ENCODE measurements at regions not wholly inside any gene's neighbourhood (a gene's known extent, or its start where the extent isn't known, plus 50 kb on each side); places are given as distances from the start of the nearest gene placed in this dataset.
A peak's percentile ranks its signal among the peaks of the same experiment; 100 is the strongest.

GRCh38 chr21:35699361-35699760, 361.0 kb downstream of the SETD4 start:
- ChIA-PET POLR2A (no interaction called here), CTCF (no interaction called here)
- H3K27ac Mint-ChIP-seq: no peak overlapping the region
- TF ChIP-seq CTCF (IDR thresholded peaks at IDR 0.05): no peak
- H3K27me3 Mint-ChIP-seq: peaks cover 20% of the 10 kb centered on the region
- H3K4me3 Mint-ChIP-seq: no peak overlapping the region
- ATAC-seq: no peak
- H3K9me3 Mint-ChIP-seq: no peaks in the 10 kb centered on the region
- peaks cover 5% of the 10 kb centered on the region for H3K4me1 Mint-ChIP-seq (ENCODE audit: low read depth)
- DNase-seq: no peak
- no peaks in the 10 kb centered on the region for H3K36me3 Mint-ChIP-seq (ENCODE audit: low read depth)
- intact Hi-C loops (cut with micrococcal nuclease): no loop called here

- Mint-ChIP-seq H3K4me1 (ENCODE audit: low read depth) (peaks cover 5% of the 10 kb centered on the region), H3K27me3 (peaks cover 12% of the 10 kb centered on the region), H3K4me3 (no peak overlapping the region), H3K9me3 (no peaks in the 10 kb centered on the region), H3K36me3 (ENCODE audit: low read depth) (no peaks in the 10 kb centered on the region), H3K27ac (no peak overlapping the region)
- ChIA-PET CTCF (interaction anchor here (1.0 kb wide), 1 partner anchor 44 kb away, joined by 3 read pairs; no protein-coding TSS in a partner anchor), POLR2A (no interaction called here)
- TF ChIP-seq CTCF (IDR thresholded peaks at IDR 0.05): no peak
- intact Hi-C loops (cut with micrococcal nuclease): no loop called here
- DNase-seq (peak; percentile 9), ATAC-seq (no peak)
Measured at GRCh38 chr21:35697321-35697808, 363.0 kb downstream of the SETD4 start.

GRCh38 chr21:35696644-35697043, 363.7 kb downstream of the SETD4 start:
- H3K27me3 Mint-ChIP-seq: peaks cover 12% of the 10 kb centered on the region
- POLR2A ChIA-PET: no interaction called here
- CTCF ChIA-PET: no interaction called here
- intact Hi-C loops (cut with micrococcal nuclease): no loop called here
- no peaks in the 10 kb centered on the region for H3K9me3 Mint-ChIP-seq
- H3K27ac Mint-ChIP-seq: no peak overlapping the region
- no peak for ATAC-seq
- H3K36me3 Mint-ChIP-seq (ENCODE audit: low read depth): no peaks in the 10 kb centered on the region
- peaks cover 5% of the 10 kb centered on the region for H3K4me1 Mint-ChIP-seq (ENCODE audit: low read depth)
- no peak for TF ChIP-seq CTCF (IDR thresholded peaks at IDR 0.05)
- DNase-seq: no peak
- H3K4me3 Mint-ChIP-seq: no peak overlapping the region

- Mint-ChIP-seq H3K9me3 (no peaks in the 10 kb centered on the region), H3K4me3 (no peak overlapping the region), H3K27ac (no peak overlapping the region), H3K4me1 (ENCODE audit: low read depth) (peaks cover 5% of the 10 kb centered on the region), H3K36me3 (ENCODE audit: low read depth) (no peaks in the 10 kb centered on the region), H3K27me3 (peaks cover 15% of the 10 kb centered on the region)
- TF ChIP-seq CTCF (IDR thresholded peaks at IDR 0.05): no peak
- ChIA-PET CTCF (no interaction called here), POLR2A (no interaction called here)
- DNase-seq: no peak
- no peak for ATAC-seq
- intact Hi-C loops (cut with micrococcal nuclease): no loop called here
Measured at GRCh38 chr21:35692311-35692710, 368.0 kb downstream of the SETD4 start.

- Mint-ChIP-seq H3K27ac (no peak overlapping the region), H3K4me3 (no peak overlapping the region), H3K4me1 (ENCODE audit: low read depth) (no peaks in the 10 kb centered on the region), H3K9me3 (no peaks in the 10 kb centered on the region), H3K27me3 (peaks cover 16% of the 10 kb centered on the region), H3K36me3 (ENCODE audit: low read depth) (no peaks in the 10 kb centered on the region)
- DNase-seq: no peak
- TF ChIP-seq CTCF (IDR thresholded peaks at IDR 0.05): no peak
- no peak for ATAC-seq
- POLR2A ChIA-PET: no interaction called here
- intact Hi-C loops (cut with micrococcal nuclease): no loop called here
- CTCF ChIA-PET: no interaction called here
Measured at GRCh38 chr21:35690436-35690835, 369.9 kb downstream of the SETD4 start.

All from activated CD8-positive, alpha-beta T cell treated with anti-CD3 and anti-CD28 coated beads for 36 hours (primary cell).